ENCODE measurements at regions not wholly inside any gene's neighbourhood (a gene's known extent, or its start where the extent isn't known, plus 50 kb on each side); places are given as distances from the start of the nearest gene placed in this dataset.

DNA sequence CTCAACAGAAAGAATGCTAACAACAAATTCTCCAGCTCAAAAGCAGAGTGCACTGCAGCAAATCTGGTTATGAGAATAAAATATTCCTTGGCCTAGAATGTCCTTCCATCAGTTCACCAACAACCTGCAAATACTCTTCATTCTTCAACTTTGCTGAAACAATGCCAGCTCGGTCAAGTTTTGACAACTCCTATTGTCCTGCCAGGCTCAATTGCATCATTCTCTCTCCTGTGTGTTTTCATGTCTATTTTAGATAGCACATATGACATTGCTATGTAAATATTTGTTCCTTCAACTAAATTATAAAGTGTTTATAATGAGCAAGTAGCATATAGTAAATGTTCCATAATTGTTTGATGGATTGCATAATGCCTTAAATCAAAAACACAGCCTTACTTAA is 463.8 kb downstream of the TLE1 start:
- Histone ChIP-seq H3K27ac (ENCODE audit: low read depth in 1 of 3, low read length in 2 of 3) (no peak overlapping the region), H3K27me3 (ENCODE audit: control insufficient read depth in 3 of 3, insufficient read depth in 3 of 3, low read length in 3 of 3) (no peaks in the 10 kb centered on the region), H3K4me3 (ENCODE audit: low read depth in 1 of 3, low read length in 3 of 3) (no peak overlapping the region), H3K9me3 (ENCODE audit: control insufficient read depth in 2 of 2, insufficient read depth in 1 of 2, low read depth in 1 of 2, low read length in 1 of 2) (peaks cover 0 to 1% of the 10 kb centered on the region in 2 donors), H3K4me1 (ENCODE audit: control insufficient read depth in 3 of 3, insufficient read depth in 2 of 3, low read depth in 1 of 3, low read length in 2 of 3) (no peaks in the 10 kb centered on the region), H3K36me3 (ENCODE audit: control insufficient read depth in 3 of 3, insufficient read depth in 2 of 3, low read depth in 1 of 3, low read length in 3 of 3) (no peaks in the 10 kb centered on the region)
- FAIRE-seq (no peak), DNase-seq (no peak)
- 30 to 58% (median 57%) methylated on average over 1 of the region's 1 CpG for WGBS, 3 donors

DNA sequence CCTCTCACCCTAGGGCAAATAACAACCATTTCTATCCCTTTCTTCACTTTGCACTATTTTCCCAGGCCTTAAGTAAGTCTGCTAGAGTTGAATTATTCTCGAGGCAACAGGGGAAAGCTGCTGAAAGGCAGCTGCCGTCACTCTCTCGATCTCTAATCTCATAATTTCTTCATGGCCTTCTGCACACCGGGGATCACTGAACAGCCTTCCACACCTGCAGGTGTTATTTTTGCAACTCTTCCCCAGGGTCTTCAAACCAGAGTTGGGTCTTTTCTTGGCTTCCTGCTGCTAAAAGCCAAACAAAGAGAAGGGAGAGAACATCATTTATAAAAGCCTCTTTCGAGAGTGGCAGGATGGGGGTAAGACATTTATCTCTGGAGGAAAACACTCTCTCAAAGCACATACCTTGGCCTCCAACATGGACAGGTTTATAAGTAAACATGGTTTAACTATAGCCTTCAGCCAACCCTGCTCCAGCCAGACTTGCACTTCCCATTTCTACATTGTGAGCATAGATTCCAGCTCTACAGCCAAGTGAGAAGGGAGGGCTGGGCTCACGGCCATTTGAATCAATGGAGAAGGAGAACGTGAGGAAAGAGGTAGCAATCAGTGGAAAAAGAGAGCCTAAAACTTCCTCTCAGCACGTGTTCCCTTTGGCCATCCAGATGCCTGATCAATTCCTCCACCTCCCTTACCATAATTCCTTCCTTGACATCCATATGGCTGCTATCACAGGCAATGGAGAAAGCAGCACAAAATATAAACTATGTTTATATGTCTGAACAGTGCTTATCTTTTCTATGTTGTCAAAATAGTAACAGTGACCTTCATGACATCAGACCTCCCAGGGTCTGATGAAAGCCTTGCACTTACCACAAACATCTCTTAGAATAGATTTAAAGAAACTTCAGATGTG is 464.9 kb downstream of the TLE1 start:
- no peaks in the 10 kb centered on the region for H3K4me1 ChIP-seq (ENCODE audit: control insufficient read depth in 3 of 3, insufficient read depth in 2 of 3, low read depth in 1 of 3, low read length in 2 of 3)
- H3K27ac ChIP-seq (ENCODE audit: low read depth in 1 of 3, low read length in 2 of 3): no peak overlapping the region
- peaks cover 0 to 1% of the 10 kb centered on the region in 2 donors for H3K9me3 ChIP-seq (ENCODE audit: control insufficient read depth in 2 of 2, insufficient read depth in 1 of 2, low read depth in 1 of 2, low read length in 1 of 2)
- 27 to 40% (median 29%) methylated on average over 8 of the region's 8 CpGs for WGBS, 3 donors
- FAIRE-seq: no peak
- no peak for DNase-seq
- H3K36me3 ChIP-seq (ENCODE audit: control insufficient read depth in 3 of 3, insufficient read depth in 2 of 3, low read depth in 1 of 3, low read length in 3 of 3): no peaks in the 10 kb centered on the region
- H3K4me3 ChIP-seq (ENCODE audit: low read depth in 1 of 3, low read length in 3 of 3): no peak overlapping the region
- no peaks in the 10 kb centered on the region for H3K27me3 ChIP-seq (ENCODE audit: control insufficient read depth in 3 of 3, insufficient read depth in 3 of 3, low read length in 3 of 3)

DNA sequence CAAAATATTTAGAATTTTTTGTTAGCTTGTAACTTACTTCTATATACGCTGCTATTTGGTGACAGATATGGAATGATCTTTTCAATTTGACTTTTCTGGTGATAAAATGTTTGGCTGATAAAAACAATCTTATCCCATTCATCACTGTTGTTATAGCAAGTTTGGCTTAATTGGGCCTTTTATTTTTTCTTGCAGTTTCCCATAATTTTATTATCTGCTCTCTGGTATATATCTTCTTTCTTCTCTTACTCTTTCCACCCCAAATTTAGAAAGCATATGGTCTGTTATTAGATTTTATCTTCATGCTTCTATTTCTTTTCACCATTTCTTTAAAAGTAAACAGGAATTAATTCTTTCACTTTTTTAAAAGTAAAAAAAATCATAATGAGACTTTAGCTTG is 474.4 kb downstream of the TLE1 start:
- WGBS, 3 donors: 86 to 88% (median 87%) methylated on average over 1 of the region's 1 CpG
- H3K9me3 ChIP-seq (ENCODE audit: control insufficient read depth in 2 of 2, insufficient read depth in 1 of 2, low read depth in 1 of 2, low read length in 1 of 2): peaks cover 0 to 13% of the 10 kb centered on the region in 2 donors
- FAIRE-seq: no peak

DNA sequence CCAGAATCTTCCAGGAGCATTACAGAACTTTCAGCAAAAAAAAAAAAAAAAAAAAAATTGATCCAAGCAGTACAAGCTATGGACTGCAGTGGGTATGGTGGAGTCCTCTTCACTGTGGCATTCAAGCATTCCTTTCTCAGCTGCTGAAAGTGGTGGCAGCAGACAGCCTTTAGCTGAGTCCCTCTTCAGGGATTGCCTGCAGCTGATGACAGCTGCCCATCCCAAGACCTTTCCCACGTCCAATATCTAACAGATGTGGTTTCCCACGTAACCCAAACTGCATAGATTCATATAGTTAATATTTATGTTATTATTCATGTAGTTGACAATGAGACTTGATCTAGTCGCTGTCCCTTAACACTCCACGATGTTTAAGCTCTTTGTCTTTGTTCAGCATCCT is 475.9 kb downstream of the TLE1 start:
- no peak for FAIRE-seq
- Histone ChIP-seq H3K27ac (ENCODE audit: low read depth in 1 of 3, low read length in 2 of 3) (no peak overlapping the region), H3K9me3 (ENCODE audit: control insufficient read depth in 2 of 2, insufficient read depth in 1 of 2, low read depth in 1 of 2, low read length in 1 of 2) (peaks cover 0 to 13% of the 10 kb centered on the region in 2 donors), H3K36me3 (ENCODE audit: control insufficient read depth in 3 of 3, insufficient read depth in 2 of 3, low read depth in 1 of 3, low read length in 3 of 3) (no peaks in the 10 kb centered on the region), H3K27me3 (ENCODE audit: control insufficient read depth in 3 of 3, insufficient read depth in 3 of 3, low read length in 3 of 3) (no peaks in the 10 kb centered on the region), H3K4me3 (ENCODE audit: low read depth in 1 of 3, low read length in 3 of 3) (no peak overlapping the region), H3K4me1 (ENCODE audit: control insufficient read depth in 3 of 3, insufficient read depth in 2 of 3, low read depth in 1 of 3, low read length in 2 of 3) (no peaks in the 10 kb centered on the region)
- WGBS, 3 donors: 58 to 78% (median 72%) methylated on average over 4 of the region's 4 CpGs
- no peak for DNase-seq

More for the DNA sequence above, 474.4 kb downstream of the TLE1 start:
- DNase-seq: no peak
- no peak overlapping the region for H3K27ac ChIP-seq (ENCODE audit: low read depth in 1 of 3, low read length in 2 of 3)
- no peaks in the 10 kb centered on the region for H3K36me3 ChIP-seq (ENCODE audit: control insufficient read depth in 3 of 3, insufficient read depth in 2 of 3, low read depth in 1 of 3, low read length in 3 of 3)
- H3K4me3 ChIP-seq (ENCODE audit: low read depth in 1 of 3, low read length in 3 of 3): no peak overlapping the region
- no peaks in the 10 kb centered on the region for H3K4me1 ChIP-seq (ENCODE audit: control insufficient read depth in 3 of 3, insufficient read depth in 2 of 3, low read depth in 1 of 3, low read length in 2 of 3)
- H3K27me3 ChIP-seq (ENCODE audit: control insufficient read depth in 3 of 3, insufficient read depth in 3 of 3, low read length in 3 of 3): no peaks in the 10 kb centered on the region

DNA sequence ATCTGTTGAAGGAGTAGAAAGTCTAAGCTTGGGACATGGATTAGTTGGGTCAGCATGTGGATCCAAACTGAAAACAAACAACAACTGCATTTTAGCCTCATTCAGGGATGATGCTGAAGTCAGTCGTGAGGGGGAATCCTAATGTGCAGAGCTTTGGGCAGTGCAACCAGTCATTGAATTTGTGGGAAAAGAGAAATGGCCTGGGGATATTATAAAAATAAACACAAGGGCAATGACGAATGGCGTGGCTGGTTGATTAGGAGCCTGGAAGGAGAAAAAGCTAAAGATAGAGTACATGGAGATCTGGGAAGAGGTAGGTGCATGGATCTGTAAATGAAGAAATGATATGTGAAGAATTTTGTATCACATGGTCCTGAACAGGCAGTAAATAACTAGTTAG is 477.6 kb downstream of the TLE1 start:
- no peak for FAIRE-seq
- Histone ChIP-seq H3K27ac (ENCODE audit: low read depth in 1 of 3, low read length in 2 of 3) (no peak overlapping the region), H3K36me3 (ENCODE audit: control insufficient read depth in 3 of 3, insufficient read depth in 2 of 3, low read depth in 1 of 3, low read length in 3 of 3) (no peaks in the 10 kb centered on the region), H3K27me3 (ENCODE audit: control insufficient read depth in 3 of 3, insufficient read depth in 3 of 3, low read length in 3 of 3) (no peaks in the 10 kb centered on the region), H3K4me1 (ENCODE audit: control insufficient read depth in 3 of 3, insufficient read depth in 2 of 3, low read depth in 1 of 3, low read length in 2 of 3) (no peaks in the 10 kb centered on the region), H3K4me3 (ENCODE audit: low read depth in 1 of 3, low read length in 3 of 3) (no peak overlapping the region), H3K9me3 (ENCODE audit: control insufficient read depth in 2 of 2, insufficient read depth in 1 of 2, low read depth in 1 of 2, low read length in 1 of 2) (peaks cover 0 to 7% of the 10 kb centered on the region in 2 donors)
- 79 to 83% (median 82%) methylated on average over 3 of the region's 3 CpGs for WGBS, 3 donors
- DNase-seq: no peak

DNA sequence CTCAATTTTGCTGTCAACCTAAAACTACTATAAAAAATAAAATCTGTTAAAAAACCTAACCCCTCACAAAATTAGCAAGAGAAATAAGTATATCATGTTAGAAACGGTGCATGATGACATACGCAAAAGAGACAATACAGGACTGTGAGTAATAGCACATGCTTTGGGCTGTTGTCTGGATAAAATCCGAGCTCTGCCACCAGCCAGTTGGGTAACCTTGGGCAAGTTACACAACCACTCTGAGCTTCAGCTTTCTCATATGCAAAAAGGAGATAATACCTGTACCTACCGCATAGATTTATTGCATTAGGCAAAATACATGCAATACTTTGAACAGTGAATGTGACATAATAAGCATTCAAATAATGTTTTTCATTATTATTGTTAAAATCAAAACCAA is 481.7 kb downstream of the TLE1 start:
- no peak overlapping the region for H3K4me3 ChIP-seq (ENCODE audit: low read depth in 1 of 3, low read length in 3 of 3)
- no peaks in the 10 kb centered on the region for H3K36me3 ChIP-seq (ENCODE audit: control insufficient read depth in 3 of 3, insufficient read depth in 2 of 3, low read depth in 1 of 3, low read length in 3 of 3)
- H3K4me1 ChIP-seq (ENCODE audit: control insufficient read depth in 3 of 3, insufficient read depth in 2 of 3, low read depth in 1 of 3, low read length in 2 of 3): no peaks in the 10 kb centered on the region
- H3K9me3 ChIP-seq (ENCODE audit: control insufficient read depth in 2 of 2, insufficient read depth in 1 of 2, low read depth in 1 of 2, low read length in 1 of 2): peaks cover 0 to 3% of the 10 kb centered on the region in 2 donors
- DNase-seq (no peak), FAIRE-seq (no peak)
- H3K27ac ChIP-seq (ENCODE audit: low read depth in 1 of 3, low read length in 2 of 3): no peak overlapping the region
- 79 to 92% (median 84%) methylated on average over 4 of the region's 4 CpGs for WGBS, 3 donors
- no peaks in the 10 kb centered on the region for H3K27me3 ChIP-seq (ENCODE audit: control insufficient read depth in 3 of 3, insufficient read depth in 3 of 3, low read length in 3 of 3)

DNA sequence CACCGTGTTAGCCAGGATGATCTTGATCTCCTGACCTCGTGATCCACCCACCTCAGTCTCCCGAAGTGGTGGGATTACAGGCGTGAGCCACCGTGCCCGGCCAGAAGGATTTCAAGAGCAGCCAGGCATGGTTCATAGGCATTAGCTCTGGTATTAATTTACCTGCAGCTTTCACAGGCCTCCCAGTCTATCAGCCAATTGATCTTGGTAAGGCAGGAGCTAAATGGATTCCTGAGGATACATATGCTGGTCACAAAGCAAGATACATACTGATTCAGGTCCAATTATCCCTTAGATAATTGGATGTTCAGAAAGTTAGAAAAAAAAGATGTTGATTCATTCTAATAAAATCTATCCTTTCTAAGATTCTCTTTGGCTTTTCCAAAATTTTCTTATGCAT is 487.1 kb downstream of the TLE1 start:
- DNase-seq (no peak), FAIRE-seq (no peak)
- Histone ChIP-seq H3K4me3 (ENCODE audit: low read depth in 1 of 3, low read length in 3 of 3) (no peak overlapping the region), H3K9me3 (ENCODE audit: control insufficient read depth in 2 of 2, insufficient read depth in 1 of 2, low read depth in 1 of 2, low read length in 1 of 2) (no peaks in the 10 kb centered on the region), H3K36me3 (ENCODE audit: control insufficient read depth in 3 of 3, insufficient read depth in 2 of 3, low read depth in 1 of 3, low read length in 3 of 3) (no peaks in the 10 kb centered on the region), H3K27me3 (ENCODE audit: control insufficient read depth in 3 of 3, insufficient read depth in 3 of 3, low read length in 3 of 3) (no peaks in the 10 kb centered on the region), H3K4me1 (ENCODE audit: control insufficient read depth in 3 of 3, insufficient read depth in 2 of 3, low read depth in 1 of 3, low read length in 2 of 3) (no peaks in the 10 kb centered on the region), H3K27ac (ENCODE audit: low read depth in 1 of 3, low read length in 2 of 3) (no peak overlapping the region)
- WGBS, 3 donors: 87 to 89% (median 88%) methylated on average over 6 of the region's 6 CpGs

DNA sequence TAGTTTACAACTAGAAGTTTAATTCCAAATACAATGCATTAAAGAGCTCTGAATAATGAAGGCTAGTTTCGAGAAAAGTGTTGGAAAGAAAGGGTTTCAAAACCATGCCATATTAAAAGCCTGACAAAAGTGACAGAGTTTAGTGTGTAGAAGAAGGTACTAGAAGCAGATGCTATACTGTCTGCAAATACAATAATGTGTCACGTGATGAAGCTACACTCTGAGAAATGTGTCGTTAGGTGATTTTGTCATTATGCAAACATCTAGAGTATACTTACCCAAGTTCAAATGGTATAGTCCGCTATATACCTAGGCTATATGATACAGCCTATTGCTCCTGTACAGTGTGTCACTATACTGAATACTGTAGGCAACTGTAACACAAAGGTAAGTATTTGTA is 494.1 kb downstream of the TLE1 start:
- DNase-seq: no peak
- 75 to 85% (median 82%) methylated on average over 4 of the region's 4 CpGs for WGBS, 3 donors
- Histone ChIP-seq H3K4me1 (ENCODE audit: control insufficient read depth in 3 of 3, insufficient read depth in 2 of 3, low read depth in 1 of 3, low read length in 2 of 3) (no peaks in the 10 kb centered on the region), H3K4me3 (ENCODE audit: low read depth in 1 of 3, low read length in 3 of 3) (no peak overlapping the region), H3K27me3 (ENCODE audit: control insufficient read depth in 3 of 3, insufficient read depth in 3 of 3, low read length in 3 of 3) (no peaks in the 10 kb centered on the region), H3K9me3 (ENCODE audit: control insufficient read depth in 2 of 2, insufficient read depth in 1 of 2, low read depth in 1 of 2, low read length in 1 of 2) (no peaks in the 10 kb centered on the region), H3K27ac (ENCODE audit: low read depth in 1 of 3, low read length in 2 of 3) (no peak overlapping the region), H3K36me3 (ENCODE audit: control insufficient read depth in 3 of 3, insufficient read depth in 2 of 3, low read depth in 1 of 3, low read length in 3 of 3) (no peaks in the 10 kb centered on the region)
- FAIRE-seq: no peak
